GM12872 (cell line): ENCODE measurements at regions not wholly inside any gene's neighbourhood (a gene's known extent, or its start where the extent isn't known, plus 50 kb on each side); places are given as distances from the start of the nearest gene placed in this dataset.
A peak's percentile ranks its signal among the peaks of the same experiment; 100 is the strongest.

Experiments used
- TF ChIP-seq, protein P1 (sequence below): IDR thresholded peaks from 3 replicates; pipeline ENCODE4 v1.5.1; 2011; ENCODE audit warnings: low read depth, mild to moderate bottlenecking, low read length, moderate library complexity; ENCODE audit not compliant: insufficient read depth

DNA sequence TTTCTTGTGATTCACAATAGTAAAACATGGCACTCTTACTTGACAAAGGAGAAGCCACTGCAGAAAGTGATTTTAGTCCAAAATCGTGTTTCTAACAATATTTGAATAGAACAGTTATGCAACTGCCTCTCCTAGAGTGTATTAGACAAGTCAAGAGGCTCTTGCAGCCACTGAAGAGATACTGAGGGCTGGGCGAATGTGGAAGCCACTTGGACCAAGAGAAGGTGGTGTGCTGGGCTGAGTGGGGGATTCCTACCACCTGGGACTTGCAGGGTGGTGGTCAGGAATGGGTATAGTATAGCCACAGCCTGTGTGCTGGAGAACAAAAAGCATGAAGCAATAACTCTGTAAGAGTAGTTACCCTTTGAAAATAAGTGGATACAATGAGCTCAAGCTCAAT, 223.8 kb upstream of the DNAJC19 start:
- TF ChIP-seq, protein P1, sequence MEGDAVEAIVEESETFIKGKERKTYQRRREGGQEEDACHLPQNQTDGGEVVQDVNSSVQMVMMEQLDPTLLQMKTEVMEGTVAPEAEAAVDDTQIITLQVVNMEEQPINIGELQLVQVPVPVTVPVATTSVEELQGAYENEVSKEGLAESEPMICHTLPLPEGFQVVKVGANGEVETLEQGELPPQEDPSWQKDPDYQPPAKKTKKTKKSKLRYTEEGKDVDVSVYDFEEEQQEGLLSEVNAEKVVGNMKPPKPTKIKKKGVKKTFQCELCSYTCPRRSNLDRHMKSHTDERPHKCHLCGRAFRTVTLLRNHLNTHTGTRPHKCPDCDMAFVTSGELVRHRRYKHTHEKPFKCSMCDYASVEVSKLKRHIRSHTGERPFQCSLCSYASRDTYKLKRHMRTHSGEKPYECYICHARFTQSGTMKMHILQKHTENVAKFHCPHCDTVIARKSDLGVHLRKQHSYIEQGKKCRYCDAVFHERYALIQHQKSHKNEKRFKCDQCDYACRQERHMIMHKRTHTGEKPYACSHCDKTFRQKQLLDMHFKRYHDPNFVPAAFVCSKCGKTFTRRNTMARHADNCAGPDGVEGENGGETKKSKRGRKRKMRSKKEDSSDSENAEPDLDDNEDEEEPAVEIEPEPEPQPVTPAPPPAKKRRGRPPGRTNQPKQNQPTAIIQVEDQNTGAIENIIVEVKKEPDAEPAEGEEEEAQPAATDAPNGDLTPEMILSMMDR, result no peak

- TF ChIP-seq, protein P1, result no peak
Observed at GRCh38 chr3:181212271-181212670, 222.7 kb upstream of the DNAJC19 start.

GRCh38 chr3:181210275-181210674, 220.7 kb upstream of the DNAJC19 start:
- TF ChIP-seq, protein P1, result no peak

GRCh38 chr3:181189556-181189955, 200.0 kb upstream of the DNAJC19 start:
- TF ChIP-seq, protein P1, result no peak

DNA sequence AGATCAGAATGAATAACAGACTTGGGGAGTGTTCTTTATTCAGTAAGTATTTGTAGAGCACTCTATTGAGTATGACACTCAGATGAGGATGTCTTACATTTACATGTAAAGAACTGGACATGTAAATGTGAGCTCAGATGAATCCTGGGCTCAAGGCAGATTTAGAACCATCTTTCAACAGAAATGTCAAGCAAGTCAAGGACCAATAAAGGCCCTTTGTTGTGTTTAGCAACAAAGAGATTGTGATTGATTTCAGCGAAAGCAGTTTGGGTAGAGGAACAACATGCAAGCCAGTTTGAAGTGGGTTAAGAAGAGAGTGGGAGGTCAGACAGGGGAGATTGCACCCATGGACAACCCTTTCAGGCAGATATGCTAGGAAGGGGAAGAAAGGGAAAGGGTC, 194.2 kb upstream of the DNAJC19 start:
- TF ChIP-seq, protein P1, result no peak

DNA sequence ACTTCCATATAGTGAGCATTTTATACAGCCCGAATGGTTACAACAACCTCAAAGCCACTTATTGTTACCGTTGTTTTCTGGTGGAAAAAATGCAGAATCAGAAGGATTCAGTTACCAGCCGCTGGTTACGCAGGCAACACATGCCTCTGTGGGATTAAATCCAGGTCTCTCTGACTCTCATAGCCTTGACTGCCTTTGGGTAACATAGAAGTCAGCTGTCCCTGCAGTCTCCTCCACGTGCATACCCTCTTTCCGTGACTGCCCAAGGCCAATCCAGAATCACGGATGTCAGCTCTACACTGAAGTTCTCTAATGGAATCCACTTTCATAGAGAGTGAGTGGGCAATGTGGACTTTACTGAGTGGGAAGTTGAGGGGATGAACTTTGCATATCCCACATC, 189.5 kb upstream of the DNAJC19 start:
- TF ChIP-seq, protein P1, result no peak

DNA sequence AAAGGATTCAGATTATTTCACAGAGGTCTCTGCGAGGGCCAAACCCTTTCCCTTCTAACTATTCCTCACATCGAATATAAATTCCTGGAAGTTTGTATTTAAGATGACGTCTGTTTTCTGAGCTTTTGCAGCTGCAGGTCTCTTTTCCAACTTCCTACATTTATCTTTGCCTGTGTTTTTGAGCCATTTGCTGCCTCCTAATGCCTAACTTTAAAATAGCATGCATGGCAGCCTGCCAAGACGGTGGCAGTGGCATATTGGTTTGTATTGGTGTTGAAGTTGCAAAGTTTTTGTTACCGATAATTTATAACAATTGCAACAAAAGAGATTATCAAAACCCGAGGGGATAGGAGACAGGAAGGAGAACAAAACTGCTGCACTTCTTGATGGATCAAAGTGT, 187.1 kb upstream of the DNAJC19 start:
- TF ChIP-seq, protein P1, result peak; percentile 53
